ENCODE measurements at regions not wholly inside any gene's neighbourhood (a gene's known extent, or its start where the extent isn't known, plus 50 kb on each side); places are given as distances from the start of the nearest gene placed in this dataset.

GRCh38 chr6:53398247-53399026, 49.7 kb upstream of the ELOVL5 start:
- Histone ChIP-seq H4K5ac (ENCODE audit: insufficient read length, low read depth, low read length) (no peak overlapping the region), H2AK5ac (ENCODE audit: low read depth, low read length) (no peak overlapping the region), H3K4me1 (replicated peaks in 1 of 4; ENCODE audit: control insufficient read depth in 3 of 4, insufficient read depth in 4 of 4, low read length in 3 of 4) (no peaks in the 10 kb centered on the region), H2BK5ac (ENCODE audit: low read depth, low read length) (no peak overlapping the region), H3K4me2 (ENCODE audit: insufficient read depth in 1 of 2, low read depth in 2 of 2, low read length in 2 of 2) (no peak overlapping the region), H3K4ac (replicated peaks; ENCODE audit: insufficient read length, low read depth, low read length) (no peak overlapping the region), H3K14ac (ENCODE audit: insufficient read length) (no peak overlapping the region), H3K36me3 (ENCODE audit: control insufficient read depth in 2 of 4, insufficient read depth in 4 of 4, low read length in 3 of 4) (no peaks in the 10 kb centered on the region), H3K23ac (ENCODE audit: insufficient read length) (no peak overlapping the region), H2BK15ac (ENCODE audit: low read length) (no peak overlapping the region), H2AFZ (ENCODE audit: low read length) (no peak overlapping the region), H4K8ac (ENCODE audit: extremely low read depth, insufficient read depth, low read length) (no peak overlapping the region), H2BK12ac (ENCODE audit: low read depth, low read length) (no peak overlapping the region), H2BK120ac (replicated peaks; ENCODE audit: low read depth, low read length) (no peak overlapping the region), H3K9ac (replicated peaks in 1 of 4; ENCODE audit: extremely low read depth in 1 of 4, low read depth in 3 of 4, low read length in 3 of 4) (no peak overlapping the region), H3K79me2 (ENCODE audit: control insufficient read depth in 1 of 2, insufficient read depth in 2 of 2, low read length in 2 of 2) (no peaks in the 10 kb centered on the region), H3K56ac (replicated peaks; ENCODE audit: insufficient read length, low read depth, low read length) (no peak overlapping the region), H2BK20ac (ENCODE audit: low read length) (no peak overlapping the region), H4K91ac (replicated peaks; ENCODE audit: insufficient read length, low read length) (no peak overlapping the region), H3K18ac (ENCODE audit: extremely low read depth, low read length) (no peak overlapping the region), H3K79me1 (ENCODE audit: low read depth, low read length) (no peaks in the 10 kb centered on the region), H3K27me3 (replicated peaks in 1 of 4; ENCODE audit: control insufficient read depth in 3 of 4, extremely low read depth in 1 of 4, insufficient read depth in 3 of 4, low read length in 3 of 4) (no peaks in the 10 kb centered on the region), H4K20me1 (replicated peaks in 1 of 2; ENCODE audit: control insufficient read depth in 1 of 2, insufficient read depth in 2 of 2, low read length in 2 of 2) (no peaks in the 10 kb centered on the region), H3K9me3 (ENCODE audit: insufficient read depth in 2 of 2, low read depth in 1 of 2, low read length in 1 of 2) (no peaks in the 10 kb centered on the region), H3K27ac (ENCODE audit: low read depth, low read length) (no peak overlapping the region), H3K23me2 (ENCODE audit: low read depth, low read length) (no peaks in the 10 kb centered on the region), H3K4me3 (ENCODE audit: extremely low read depth in 1 of 4, insufficient read depth in 2 of 4, low read depth in 3 of 4, low read length in 4 of 4) (no peak overlapping the region)
- POLR2A ChIA-PET (ENCODE audit: partially characterized antibody) = no interaction called here
- TF ChIP-seq RFX5 (IDR thresholded peaks at IDR 0.05; ENCODE audit: borderline replicate concordance, low read depth, low read length) = no peak
- TF ChIP-seq YY1 (IDR thresholded peaks at IDR 0.05; ENCODE audit: low read depth, low read length) = no peak
- no peak for TF ChIP-seq KDM1A (IDR thresholded peaks at IDR 0.05; ENCODE audit: borderline replicate concordance, low read length)
- TF ChIP-seq CBX5 (IDR thresholded peaks at IDR 0.05; ENCODE audit: low read depth, low read length) = no peak
- no peak for TF ChIP-seq BCL11A (IDR thresholded peaks at IDR 0.05; ENCODE audit: low read depth in 2 of 2, low read length in 2 of 2)
- no peak for TF ChIP-seq TEAD4 (IDR thresholded peaks at IDR 0.05; ENCODE audit: low read depth, low read length)
- TF ChIP-seq HDAC6 (IDR thresholded peaks at IDR 0.05; ENCODE audit: low read depth, low read length) = no peak
- no peak for TF ChIP-seq RAD21 (IDR thresholded peaks at IDR 0.05 in 1 of 2, conservative IDR thresholded peaks at IDR 0.05 in 1 of 2; ENCODE audit: low read depth in 2 of 2, low read length in 2 of 2)
- TF ChIP-seq NANOG (IDR thresholded peaks at IDR 0.05; ENCODE audit: insufficient read depth, low read depth, low read length, poor library complexity, severe bottlenecking) = no peak
- TF ChIP-seq SIRT6 (IDR thresholded peaks at IDR 0.05; ENCODE audit: low read length) = no peak
- TF ChIP-seq TCF12 (IDR thresholded peaks at IDR 0.05; ENCODE audit: low read depth, low read length) = no peak
- no peak for TF ChIP-seq NRF1 (IDR thresholded peaks at IDR 0.05; ENCODE audit: low read depth, low read length)
- CTCF ChIA-PET (ENCODE audit: partially characterized antibody) = interaction anchor here (0.8 to 4.7 kb wide), 7 partner anchors 11 to 309 kb away, joined by 3 to 21 read pairs (median 4); no protein-coding TSS in a partner anchor
- 88% methylated on average over 5 of the region's 5 CpGs; no CpG with 5 or more reads in 1 of the 2 experiments for WGBS, 2 experiments (ENCODE audit: extremely low coverage in 1 of 2, insufficient coverage in 1 of 2, insufficient read length in 1 of 2, insufficient replicate concordance in 2 of 2, low coverage in 1 of 2, low lambda C conversion rate in 2 of 2, missing lambda C conversion rate in 1 of 2)
- DNase-seq (ENCODE audit: low read depth in 1 of 2, low spot score in 2 of 2) (no peak), FAIRE-seq (no peak)

Measured in H1 (cell line).